ENCODE measurements at regions not wholly inside any gene's neighbourhood (a gene's known extent, or its start where the extent isn't known, plus 50 kb on each side); places are given as distances from the start of the nearest gene placed in this dataset.

DNA sequence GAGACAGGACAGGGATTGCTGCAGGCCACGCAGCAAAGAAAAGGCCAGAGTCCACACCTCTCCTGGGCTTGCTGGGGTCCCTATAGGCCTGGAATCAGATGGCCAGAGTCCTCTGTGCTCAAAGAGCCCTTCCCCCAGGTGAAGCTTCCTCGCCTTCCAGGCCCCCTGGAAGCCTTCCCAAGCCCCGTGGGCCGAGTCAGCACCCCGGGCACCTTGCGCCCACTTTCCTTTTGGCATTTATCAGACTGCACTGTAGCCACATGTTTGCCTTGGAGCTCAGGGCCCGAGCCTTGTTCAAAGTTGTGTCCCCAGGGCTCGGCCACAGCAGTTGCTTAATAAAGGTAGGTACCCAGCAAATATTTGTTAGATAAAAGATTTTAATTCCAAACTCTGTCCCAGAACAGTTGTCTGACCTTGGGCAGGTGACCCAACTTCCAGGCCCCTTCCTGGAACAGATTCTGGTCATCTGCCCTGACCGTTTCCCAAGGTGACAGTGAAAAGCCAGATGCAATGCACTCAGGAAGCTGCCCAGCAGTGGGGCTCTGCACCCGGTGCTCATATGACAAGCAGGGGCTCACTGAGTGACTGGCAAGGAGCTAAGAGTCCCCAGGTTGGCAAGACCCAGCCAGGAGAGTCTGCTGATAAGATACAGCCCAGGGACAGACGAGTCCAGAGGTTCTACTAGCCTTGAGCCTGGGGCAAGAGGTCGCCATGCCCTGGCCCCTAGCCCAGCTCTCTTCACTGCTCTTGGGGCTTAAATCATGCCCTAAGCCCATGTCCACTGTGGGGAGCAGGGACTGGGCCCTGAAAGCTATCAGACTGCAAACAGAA lies 81.2 kb downstream of the PITPNM2 start (continued):
- TF ChIP-seq ZNF558 (CRISPR knock-in tag; IDR thresholded peaks at IDR 0.05; ENCODE audit: borderline replicate concordance) (no peak), ZKSCAN8 (CRISPR knock-in tag; IDR thresholded peaks at IDR 0.05; ENCODE audit: borderline replicate concordance) (peak; percentile 49; the same call in 1 of the 2 replicates), EP300 (IDR thresholded peaks at IDR 0.05; ENCODE audit: low read depth in 2 of 2, low read length in 2 of 2) (peak in 1 of 2 experiments; percentile 45; a peak in 1 of 4 replicates), EP300 (CRISPR knock-in tag; IDR thresholded peaks at IDR 0.05; ENCODE audit: borderline replicate concordance) (no peak), ESRRA (CRISPR knock-in tag; IDR thresholded peaks at IDR 0.05; ENCODE audit: low read depth) (no peak), HNF4G (IDR thresholded peaks at IDR 0.05; ENCODE audit: borderline replicate concordance, low read depth, low read length) (peak; percentile 67), HNF4G (CRISPR knock-in tag; IDR thresholded peaks at IDR 0.05; ENCODE audit: borderline replicate concordance, low read depth) (no peak; the same call in 1 of the 2 replicates), ZNF737 (CRISPR knock-in tag; IDR thresholded peaks at IDR 0.05; ENCODE audit: borderline replicate concordance) (no peak), SATB2 (CRISPR knock-in tag; IDR thresholded peaks at IDR 0.05) (no peak), SNAPC2 (CRISPR knock-in tag; IDR thresholded peaks at IDR 0.05) (0 out of 2 replicates have a peak, but pooled peaks have one; percentile 19), CHD4 (IDR thresholded peaks at IDR 0.05; ENCODE audit: borderline replicate concordance, low read length) (no peak), ZNF343 (CRISPR knock-in tag; IDR thresholded peaks at IDR 0.05) (0 out of 2 replicates have a peak, but pooled peaks have one; percentile 26), ATRX (CRISPR knock-in tag; IDR thresholded peaks at IDR 0.05; ENCODE audit: borderline replicate concordance) (no peak), ZBTB34 (CRISPR knock-in tag; IDR thresholded peaks at IDR 0.05) (no peak), ZMYM2 (CRISPR knock-in tag; IDR thresholded peaks at IDR 0.05) (no peak), EED (CRISPR knock-in tag; IDR thresholded peaks at IDR 0.05) (no peak)
- TF ChIP-seq, protein P1, sequence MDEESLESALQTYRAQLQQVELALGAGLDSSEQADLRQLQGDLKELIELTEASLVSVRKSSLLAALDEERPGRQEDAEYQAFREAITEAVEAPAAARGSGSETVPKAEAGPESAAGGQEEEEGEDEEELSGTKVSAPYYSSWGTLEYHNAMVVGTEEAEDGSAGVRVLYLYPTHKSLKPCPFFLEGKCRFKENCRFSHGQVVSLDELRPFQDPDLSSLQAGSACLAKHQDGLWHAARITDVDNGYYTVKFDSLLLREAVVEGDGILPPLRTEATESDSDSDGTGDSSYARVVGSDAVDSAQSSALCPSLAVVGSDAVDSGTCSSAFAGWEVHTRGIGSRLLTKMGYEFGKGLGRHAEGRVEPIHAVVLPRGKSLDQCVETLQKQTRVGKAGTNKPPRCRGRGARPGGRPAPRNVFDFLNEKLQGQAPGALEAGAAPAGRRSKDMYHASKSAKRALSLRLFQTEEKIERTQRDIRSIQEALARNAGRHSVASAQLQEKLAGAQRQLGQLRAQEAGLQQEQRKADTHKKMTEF (CRISPR knock-in tag; IDR thresholded peaks at IDR 0.05) = no peak
- TF ChIP-seq, protein P2, sequence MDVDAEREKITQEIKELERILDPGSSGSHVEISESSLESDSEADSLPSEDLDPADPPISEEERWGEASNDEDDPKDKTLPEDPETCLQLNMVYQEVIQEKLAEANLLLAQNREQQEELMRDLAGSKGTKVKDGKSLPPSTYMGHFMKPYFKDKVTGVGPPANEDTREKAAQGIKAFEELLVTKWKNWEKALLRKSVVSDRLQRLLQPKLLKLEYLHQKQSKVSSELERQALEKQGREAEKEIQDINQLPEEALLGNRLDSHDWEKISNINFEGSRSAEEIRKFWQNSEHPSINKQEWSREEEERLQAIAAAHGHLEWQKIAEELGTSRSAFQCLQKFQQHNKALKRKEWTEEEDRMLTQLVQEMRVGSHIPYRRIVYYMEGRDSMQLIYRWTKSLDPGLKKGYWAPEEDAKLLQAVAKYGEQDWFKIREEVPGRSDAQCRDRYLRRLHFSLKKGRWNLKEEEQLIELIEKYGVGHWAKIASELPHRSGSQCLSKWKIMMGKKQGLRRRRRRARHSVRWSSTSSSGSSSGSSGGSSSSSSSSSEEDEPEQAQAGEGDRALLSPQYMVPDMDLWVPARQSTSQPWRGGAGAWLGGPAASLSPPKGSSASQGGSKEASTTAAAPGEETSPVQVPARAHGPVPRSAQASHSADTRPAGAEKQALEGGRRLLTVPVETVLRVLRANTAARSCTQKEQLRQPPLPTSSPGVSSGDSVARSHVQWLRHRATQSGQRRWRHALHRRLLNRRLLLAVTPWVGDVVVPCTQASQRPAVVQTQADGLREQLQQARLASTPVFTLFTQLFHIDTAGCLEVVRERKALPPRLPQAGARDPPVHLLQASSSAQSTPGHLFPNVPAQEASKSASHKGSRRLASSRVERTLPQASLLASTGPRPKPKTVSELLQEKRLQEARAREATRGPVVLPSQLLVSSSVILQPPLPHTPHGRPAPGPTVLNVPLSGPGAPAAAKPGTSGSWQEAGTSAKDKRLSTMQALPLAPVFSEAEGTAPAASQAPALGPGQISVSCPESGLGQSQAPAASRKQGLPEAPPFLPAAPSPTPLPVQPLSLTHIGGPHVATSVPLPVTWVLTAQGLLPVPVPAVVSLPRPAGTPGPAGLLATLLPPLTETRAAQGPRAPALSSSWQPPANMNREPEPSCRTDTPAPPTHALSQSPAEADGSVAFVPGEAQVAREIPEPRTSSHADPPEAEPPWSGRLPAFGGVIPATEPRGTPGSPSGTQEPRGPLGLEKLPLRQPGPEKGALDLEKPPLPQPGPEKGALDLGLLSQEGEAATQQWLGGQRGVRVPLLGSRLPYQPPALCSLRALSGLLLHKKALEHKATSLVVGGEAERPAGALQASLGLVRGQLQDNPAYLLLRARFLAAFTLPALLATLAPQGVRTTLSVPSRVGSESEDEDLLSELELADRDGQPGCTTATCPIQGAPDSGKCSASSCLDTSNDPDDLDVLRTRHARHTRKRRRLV (CRISPR knock-in tag; IDR thresholded peaks at IDR 0.05) = no peak
- TF ChIP-seq, protein P3, sequence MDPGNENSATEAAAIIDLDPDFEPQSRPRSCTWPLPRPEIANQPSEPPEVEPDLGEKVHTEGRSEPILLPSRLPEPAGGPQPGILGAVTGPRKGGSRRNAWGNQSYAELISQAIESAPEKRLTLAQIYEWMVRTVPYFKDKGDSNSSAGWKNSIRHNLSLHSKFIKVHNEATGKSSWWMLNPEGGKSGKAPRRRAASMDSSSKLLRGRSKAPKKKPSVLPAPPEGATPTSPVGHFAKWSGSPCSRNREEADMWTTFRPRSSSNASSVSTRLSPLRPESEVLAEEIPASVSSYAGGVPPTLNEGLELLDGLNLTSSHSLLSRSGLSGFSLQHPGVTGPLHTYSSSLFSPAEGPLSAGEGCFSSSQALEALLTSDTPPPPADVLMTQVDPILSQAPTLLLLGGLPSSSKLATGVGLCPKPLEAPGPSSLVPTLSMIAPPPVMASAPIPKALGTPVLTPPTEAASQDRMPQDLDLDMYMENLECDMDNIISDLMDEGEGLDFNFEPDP (CRISPR knock-in tag; conservative IDR thresholded peaks at IDR 0.05) = 0 out of 2 replicates have a peak, but pooled peaks have one; percentile 33
- TF ChIP-seq, protein P4, sequence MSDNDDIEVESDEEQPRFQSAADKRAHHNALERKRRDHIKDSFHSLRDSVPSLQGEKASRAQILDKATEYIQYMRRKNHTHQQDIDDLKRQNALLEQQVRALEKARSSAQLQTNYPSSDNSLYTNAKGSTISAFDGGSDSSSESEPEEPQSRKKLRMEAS (IDR thresholded peaks at IDR 0.05) = peak; percentile 10; the same call in 1 of the 2 replicates

Measured in HepG2 (cell line).